GM12891 (cell line): ENCODE measurements at regions not wholly inside any gene's neighbourhood (a gene's known extent, or its start where the extent isn't known, plus 50 kb on each side); places are given as distances from the start of the nearest gene placed in this dataset.

Experiments
- POLR2A ChIP-seq: IDR thresholded peaks from 2 replicates; pipeline ENCODE4 v1.6.1; 2011; ENCODE audit warnings: low read depth, low read length, control low read depth
- POLR2AphosphoS5 ChIP-seq: IDR thresholded peaks from 2 replicates; pipeline ENCODE4 v1.6.1; 2011; ENCODE audit warnings: low read depth, low read length, control low read depth

DNA sequence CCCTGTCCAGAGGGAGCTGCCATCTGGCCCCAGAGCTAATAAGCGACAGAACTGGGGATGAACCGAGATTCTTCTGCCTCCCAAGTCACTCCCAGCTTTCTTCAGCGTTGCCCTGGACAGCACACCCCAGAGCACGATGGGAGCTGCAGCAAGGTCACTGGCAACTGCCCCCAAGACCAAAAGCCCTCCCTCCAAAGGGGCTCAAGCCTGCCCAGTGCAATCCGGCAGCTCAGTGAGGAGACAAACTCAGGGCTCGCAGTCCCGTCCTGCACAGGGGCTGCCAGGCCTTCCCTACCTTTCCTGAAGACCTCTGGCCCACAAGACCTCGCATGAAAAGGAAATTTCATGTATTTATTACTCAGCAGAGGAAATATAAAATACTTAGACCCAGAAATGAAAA lies 174.8 kb downstream of the BCOR start:
- TF ChIP-seq POLR2A: no peak
- no peak for TF ChIP-seq POLR2AphosphoS5
